ENCODE measurements at regions not wholly inside any gene's neighbourhood (a gene's known extent, or its start where the extent isn't known, plus 50 kb on each side); places are given as distances from the start of the nearest gene placed in this dataset.
A peak's percentile ranks its signal among the peaks of the same experiment; 100 is the strongest.

DNA sequence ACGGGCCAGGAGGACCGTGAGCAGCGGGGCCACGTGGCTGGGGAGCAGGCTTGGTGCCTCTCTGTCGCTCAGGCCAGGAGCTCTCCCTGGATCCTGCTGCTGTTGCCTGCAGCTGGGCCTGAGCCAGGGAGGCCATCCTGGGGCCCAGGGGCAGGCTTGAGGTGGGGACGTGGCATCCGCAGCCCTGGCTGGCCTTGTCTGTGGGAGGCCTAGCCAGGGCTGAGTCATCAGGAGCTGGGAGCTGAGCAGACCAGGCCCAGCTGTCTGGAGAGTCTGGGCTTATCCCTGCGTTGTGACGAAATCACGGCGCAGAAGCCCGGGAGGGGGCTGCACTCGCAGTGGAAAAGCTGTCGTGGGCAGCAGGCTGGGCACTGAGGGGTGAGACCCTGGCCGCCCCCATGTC lies 138.8 kb upstream of the COL5A1 start:
- peak in 1 of 2 donors; percentile 34 for TF ChIP-seq POLR2A (IDR thresholded peaks at IDR 0.05)
- no peak for TF ChIP-seq CTCF (IDR thresholded peaks at IDR 0.05)
